GM12878 (cell line): ENCODE measurements at regions not wholly inside any gene's neighbourhood (a gene's known extent, or its start where the extent isn't known, plus 50 kb on each side); places are given as distances from the start of the nearest gene placed in this dataset.

ENCODE experiments used
- ATAC-seq: fragments of 200-7000 bp; cut with Tn5 transposase; 3 replicates; pipeline ENCODE4 v1.9.1; 2020; ENCODE audit warnings: mild to moderate bottlenecking, moderate library complexity
- BruUV-seq: library from RNA; stranded (reverse); fragments of 400-500 nt; replicated peaks from 2 replicates; lab custom pipeline; 2021; lab: Mats Ljungman, UMichigan
- CTCF ChIA-PET: fragments of 300-600 bp; sonication (Branson Sonifier 250); formaldehyde crosslinking; extraction: SDS; loops from one replicate; lab custom pipeline; 2021; ENCODE audit warnings: inconsistent platforms; lab: Yijun Ruan, JAX
- POLR2A ChIA-PET: fragments of 350-600 bp; formaldehyde crosslinking; extraction: SDS; loops from one replicate; lab custom pipeline; 2021; ENCODE audit warnings: inconsistent platforms; lab: Charles Lee
- RAD21 ChIA-PET: fragments of 300-600 bp; sonication (Branson Sonifier 250); formaldehyde crosslinking; loops from one replicate; lab custom pipeline; 2023; ENCODE audit warnings: antibody characterized with exemption; ENCODE audit not compliant: unreplicated experiment; lab: Charles Lee
- SMC1A ChIA-PET: fragments of 300-600 bp; sonication (Branson Sonifier 250); formaldehyde crosslinking; loops from one replicate; lab custom pipeline; 2023; ENCODE audit not compliant: unreplicated experiment, uncharacterized antibody; lab: Charles Lee
- DNase-seq: peaks from one replicate; pipeline ENCODE4 v3.0.0-alpha.2; 2011; ENCODE audit warnings: low read depth, low spot score
- FAIRE-seq: peaks from 3 replicates; lab custom pipeline; 2011; peaks lifted over from hg19 to GRCh38; lab: Jason Lieb, UNC
- H2AFZ ChIP-seq: 2 replicates; pipeline ENCODE4 v1.6.0; 2011; ENCODE audit warnings: low read depth, low read length, control low read depth; ENCODE audit not compliant: control insufficient read depth
- H3K27ac ChIP-seq: 2 replicates; pipeline ENCODE4 v1.5.1; 2011; ENCODE audit warnings: control low read depth; ENCODE audit not compliant: control insufficient read depth, insufficient read depth
- H3K27me3 ChIP-seq, 2 experiments: replicated peaks in 1 of 2; 2 replicates each; pipeline versions ENCODE4 v1.6.0 to v1.6.1; 2011; ENCODE audit warnings: low read length in 1 of 2; ENCODE audit not compliant: control insufficient read depth in 2 of 2, insufficient read depth in 2 of 2
- H3K36me3 ChIP-seq, 2 experiments: 2 replicates each; pipeline ENCODE4 v1.5.1; 2011; ENCODE audit warnings: low read length in 1 of 2; ENCODE audit not compliant: control insufficient read depth in 2 of 2, insufficient read depth in 2 of 2
- H3K4me1 ChIP-seq: 2 replicates; pipeline ENCODE4 v1.6.1; 2011; ENCODE audit warnings: mild to moderate bottlenecking, low read length, moderate library complexity, mixed read lengths; ENCODE audit not compliant: control insufficient read depth, insufficient read depth
- H3K4me2 ChIP-seq: 2 replicates; pipeline ENCODE4 v1.6.0; 2011; ENCODE audit warnings: control low read depth; ENCODE audit not compliant: control insufficient read depth, insufficient read depth
- H3K4me3 ChIP-seq: fragments of 200-600 bp; sonication (generic); 2 replicates; pipeline ENCODE4 v1.5.1; 2016
- H3K79me2 ChIP-seq: 2 replicates; pipeline ENCODE4 v1.6.0; 2011; ENCODE audit warnings: low read length; ENCODE audit not compliant: control insufficient read depth, insufficient read depth
- H3K9ac ChIP-seq: 2 replicates; pipeline ENCODE4 v1.8.0; 2011; ENCODE audit warnings: low read length, control low read depth, mixed read lengths; ENCODE audit not compliant: control insufficient read depth, insufficient read depth
- H3K9me3 ChIP-seq: replicated peaks from 3 replicates; pipeline ENCODE4 v1.5.1; 2011; ENCODE audit warnings: mild to moderate bottlenecking, low read length; ENCODE audit not compliant: control insufficient read depth, insufficient read depth
- H4K20me1 ChIP-seq: 2 replicates; pipeline ENCODE4 v1.6.0; 2011; ENCODE audit not compliant: control insufficient read depth, insufficient read depth
- CBFB ChIP-seq: IDR thresholded peaks from 2 replicates; pipeline ENCODE4 v1.6.1; 2016; ENCODE audit warnings: antibody characterized with exemption, low read depth
- CREB1 ChIP-seq: IDR thresholded peaks from 2 replicates; pipeline ENCODE4 v1.6.1; 2012; ENCODE audit warnings: low read depth, mild to moderate bottlenecking, inconsistent platforms
- EGR1 ChIP-seq, 2 experiments: IDR thresholded peaks; 1 replicate in 1 of 2; 2 replicates in 1 of 2; pipeline ENCODE4 v1.6.1; 2011 to 2012; ENCODE audit warnings: low read depth in 2 of 2, low read length in 2 of 2, borderline replicate concordance in 1 of 2, mild to moderate bottlenecking in 1 of 2, moderate library complexity in 1 of 2
- GATAD2B ChIP-seq: fragments of 450-650 bp; conservative IDR thresholded peaks from 2 replicates; pipeline ENCODE4 v1.6.1; 2017; ENCODE audit warnings: low read depth, mild to moderate bottlenecking, moderate library complexity
- HSF1 ChIP-seq: fragments of 150-350 bp; IDR thresholded peaks from 2 replicates; pipeline ENCODE4 v1.6.1; 2014; ENCODE audit warnings: mild to moderate bottlenecking, low read depth, low read length
- KAT2A ChIP-seq: conservative IDR thresholded peaks from 2 replicates; pipeline ENCODE4 v1.6.1; 2011; ENCODE audit warnings: low read depth, low read length; ENCODE audit not compliant: control insufficient read depth
- KLF5 ChIP-seq: fragments of 450-650 bp; IDR thresholded peaks from 2 replicates; pipeline ENCODE4 v1.6.1; 2014; ENCODE audit warnings: mild to moderate bottlenecking; ENCODE audit not compliant: partially characterized antibody
- NFYA ChIP-seq: IDR thresholded peaks from 2 replicates; pipeline ENCODE4 v1.6.1; 2011; ENCODE audit warnings: low read depth, mild to moderate bottlenecking, low read length, improper control_type of control experiment, borderline replicate concordance
- RBBP5 ChIP-seq: fragments of 200-600 bp; sonication (generic); conservative IDR thresholded peaks from 2 replicates; pipeline ENCODE4 v1.6.1; 2016
- RCOR1 ChIP-seq: conservative IDR thresholded peaks from 2 replicates; pipeline ENCODE4 v1.6.1; 2012; ENCODE audit warnings: low read depth, low read length, improper control_type of control experiment
- RFX5 ChIP-seq: IDR thresholded peaks from 2 replicates; pipeline ENCODE4 v1.6.1; 2011; ENCODE audit warnings: low read depth, low read length, improper control_type of control experiment
- WGBS: methylation state at CpG from one replicate; pipeline ENCODE4 v1.1.6; 2016; ENCODE audit warnings: low lambda C conversion rate; ENCODE audit not compliant: insufficient replicate concordance, insufficient coverage; ENCODE audit errors: missing lambda C conversion rate; 5-methylcytosine and 5-hydroxymethylcytosine counted together
- in situ Hi-C: fragments of 300-500 bp; cut with MboI; formaldehyde crosslinking; loops from 9 replicates; pipeline ENCODE4 v1.14.3; 2018; ENCODE audit warnings: mixed read lengths
- intact Hi-C: fragments of 100-400 bp; cut with micrococcal nuclease; formaldehyde crosslinking; loops from one replicate; pipeline ENCODE4 v1.14.2; 2022; ENCODE audit not compliant: unreplicated experiment

- WGBS = 73% methylated on average over 5 of the region's 5 CpGs
- Histone ChIP-seq H2AFZ (no peak overlapping the region), H3K27me3 (no peaks in the 10 kb centered on the region), H3K9ac (no peak overlapping the region), H3K9me3 (no peaks in the 10 kb centered on the region), H3K4me3 (no peak overlapping the region), H3K4me2 (no peak overlapping the region), H3K4me1 (peaks cover 18% of the 10 kb centered on the region), H4K20me1 (no peaks in the 10 kb centered on the region), H3K79me2 (no peaks in the 10 kb centered on the region), H3K36me3 (no peaks in the 10 kb centered on the region), H3K27ac (no peak overlapping the region)
- DNase-seq (no peak), ATAC-seq (no peak), FAIRE-seq (no peak)
- RAD21 ChIA-PET = no interaction called here
- in situ Hi-C loops (no loop called here), intact Hi-C loops (no loop called here)
- SMC1A ChIA-PET = no interaction called here
- no TSS peak for BruUV-seq
- TF ChIP-seq NFYA (no peak), RFX5 (no peak), HSF1 (no peak), GATAD2B (no peak), KAT2A (no peak), EGR1 (IDR thresholded peaks at IDR 0.05; ENCODE audit: borderline replicate concordance in 1 of 2, low read depth in 2 of 2, low read length in 2 of 2) (no peak), RBBP5 (no peak), RCOR1 (no peak), CBFB (no peak), KLF5 (no peak), CREB1 (no peak)
- CTCF ChIA-PET = no interaction called here
- POLR2A ChIA-PET = no interaction called here
Observed at GRCh38 chr6:40723967-40724366, 136.8 kb upstream of the LRFN2 start.
